SKM-1 treated with dmso at 0.1 percent for 144 hours (cell line): ENCODE measurements at regions not wholly inside any gene's neighbourhood (a gene's known extent, or its start where the extent isn't known, plus 50 kb on each side); places are given as distances from the start of the nearest gene placed in this dataset.
A peak's percentile ranks its signal among the peaks of the same experiment; 100 is the strongest.
"Not testable (repeated sequence)": the region's sequence is repeated elsewhere in the genome, so short reads cannot be mapped to it uniquely, and the experiment has no call there.

ENCODE experiments used
- DNase-seq: peaks from one replicate; lab custom pipeline; 2025; ENCODE audit not compliant: unreplicated experiment; lab: John Stamatoyannopoulos, UW

DNA sequence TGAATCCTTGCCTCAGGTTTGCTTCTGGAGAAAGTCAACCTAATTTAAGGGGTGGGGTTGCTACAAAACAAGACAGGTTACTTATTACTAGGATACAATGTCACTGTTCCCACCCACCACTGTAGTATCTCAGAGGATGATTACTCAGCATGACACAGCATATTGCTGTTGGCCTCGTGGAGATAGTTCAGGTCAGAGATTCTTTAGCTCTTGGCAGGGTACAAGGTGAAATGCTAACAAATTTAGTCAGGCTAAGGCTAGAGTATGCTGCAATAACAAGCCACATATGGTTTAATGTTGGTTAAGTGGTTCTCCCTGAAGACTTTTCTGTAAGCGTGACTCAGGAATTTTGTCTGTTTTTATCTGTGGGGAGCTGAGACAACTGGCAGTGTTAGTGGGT lies 161.8 kb downstream of the EDEM1 start:
- no peak for DNase-seq

GRCh38 chr3:5357089-5357488 lies 169.6 kb downstream of the EDEM1 start:
- DNase-seq: no peak

DNA sequence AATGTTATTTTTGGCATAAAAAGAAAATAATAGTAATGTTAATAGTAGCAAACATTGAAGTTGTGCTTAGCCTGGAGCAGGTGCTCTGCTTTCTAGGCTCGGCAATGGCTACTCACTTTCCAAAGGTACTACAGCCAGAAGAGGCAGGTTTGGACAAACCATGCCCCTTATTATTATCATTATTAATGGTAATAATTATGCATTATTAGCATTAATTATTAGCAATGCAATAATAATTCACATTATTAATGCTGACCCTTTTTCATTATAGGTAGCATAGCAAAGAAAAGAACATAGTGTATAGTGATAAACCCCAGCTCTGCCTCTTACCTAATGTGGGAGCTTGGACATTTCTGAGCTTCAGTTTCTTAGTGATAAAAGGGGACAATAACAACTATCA lies 171.4 kb downstream of the EDEM1 start:
- DNase-seq: no peak

- DNase-seq: no peak
These were observed 172.9 kb downstream of the EDEM1 start for GRCh38 chr3:5360453-5360852.

- DNase-seq: no peak
These were observed 179.2 kb downstream of the EDEM1 start for GRCh38 chr3:5366746-5367145.

DNA sequence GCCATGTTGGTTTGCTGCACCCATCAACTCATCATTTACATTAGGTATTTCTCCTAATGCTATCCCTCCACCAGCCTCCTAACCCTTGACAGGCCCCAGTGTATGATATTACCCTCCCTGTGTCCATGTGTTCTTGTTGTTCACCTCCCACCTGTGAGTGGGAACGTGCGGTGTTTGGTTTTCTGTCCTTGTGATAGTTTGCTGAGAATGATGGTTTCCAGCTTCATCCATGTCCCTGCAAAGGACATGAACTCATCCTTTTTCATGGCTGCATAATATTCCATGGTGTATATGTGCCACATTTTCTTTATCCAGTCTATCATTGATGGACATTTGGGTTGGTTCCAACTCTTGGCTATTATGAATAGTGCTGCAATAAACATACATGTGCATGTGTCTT lies 184.0 kb downstream of the EDEM1 start:
- not testable (repeated sequence) for DNase-seq

DNA sequence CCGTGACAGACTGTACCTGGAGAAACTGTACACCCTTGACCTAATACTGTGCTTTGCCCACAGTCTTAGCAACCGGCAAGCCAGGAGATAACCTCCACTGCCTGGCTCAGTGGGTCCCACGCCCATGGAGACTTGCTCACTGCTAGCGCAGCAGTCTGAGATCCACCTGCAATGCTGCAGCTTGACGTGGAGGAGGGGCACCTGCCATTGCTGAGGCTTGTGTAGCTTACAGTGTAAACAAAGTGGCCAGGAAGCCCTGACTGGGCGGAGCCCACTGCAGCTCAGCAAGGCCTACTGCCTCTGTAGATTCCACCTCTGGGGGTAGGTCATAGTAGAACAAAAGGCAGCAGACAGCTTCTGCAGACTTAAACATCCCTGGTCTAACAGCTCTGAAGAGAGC lies 189.3 kb downstream of the EDEM1 start:
- no peak for DNase-seq

DNA sequence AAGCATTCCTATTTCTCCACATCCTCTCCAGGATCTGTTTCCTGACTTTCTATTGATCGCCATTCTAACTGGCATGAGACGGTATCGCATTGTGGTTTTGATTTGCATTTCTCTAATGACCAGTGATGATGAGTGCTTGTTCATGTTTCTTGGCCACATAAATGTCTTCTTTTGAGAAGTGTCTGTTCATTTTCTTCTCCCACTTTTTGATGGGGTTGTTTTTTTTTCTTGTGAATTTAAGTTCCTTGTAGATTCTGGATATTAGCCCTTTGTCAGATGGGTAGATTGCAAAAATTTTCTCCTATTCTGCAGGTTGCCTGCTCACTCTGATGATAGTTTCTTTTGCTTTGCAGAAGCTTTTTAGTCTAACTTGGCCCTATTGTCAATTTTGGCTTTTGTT lies 191.8 kb downstream of the EDEM1 start:
- DNase-seq: not testable (repeated sequence)

- DNase-seq: not testable (repeated sequence)
These were observed 196.2 kb downstream of the EDEM1 start for GRCh38 chr3:5383486-5384263.

DNA sequence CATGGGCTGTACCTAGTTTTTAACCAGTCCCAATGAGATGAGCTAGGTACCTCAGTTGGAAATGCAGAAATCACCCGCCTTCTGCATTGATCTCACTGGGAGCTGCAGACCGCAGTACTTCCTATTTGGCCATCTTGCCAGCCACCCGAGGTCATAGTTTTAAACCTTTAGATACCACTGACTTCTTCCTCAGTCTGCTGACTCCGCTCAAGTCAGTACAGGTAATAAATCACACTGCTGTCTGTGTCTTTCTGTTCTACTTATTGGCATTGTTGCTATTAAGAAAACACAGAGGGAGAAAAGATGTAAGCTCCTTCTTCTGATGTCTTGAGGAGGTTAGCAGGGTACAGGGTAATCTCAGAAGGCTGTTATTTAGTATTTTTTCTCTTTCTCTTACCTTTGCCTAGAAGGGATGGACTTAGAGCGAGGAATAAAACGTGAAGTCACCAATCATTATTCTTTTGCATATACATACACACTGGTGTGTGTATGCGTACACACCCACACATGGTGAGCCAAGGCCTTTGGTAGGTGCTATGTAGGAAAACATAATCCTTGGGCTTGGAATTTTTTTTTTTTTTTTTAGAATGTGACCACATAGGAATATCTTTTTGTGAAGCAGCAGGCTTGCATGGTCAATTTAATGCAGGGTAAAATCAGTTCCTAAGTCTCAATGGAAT lies 197.2 kb downstream of the EDEM1 start:
- no peak for DNase-seq

DNA sequence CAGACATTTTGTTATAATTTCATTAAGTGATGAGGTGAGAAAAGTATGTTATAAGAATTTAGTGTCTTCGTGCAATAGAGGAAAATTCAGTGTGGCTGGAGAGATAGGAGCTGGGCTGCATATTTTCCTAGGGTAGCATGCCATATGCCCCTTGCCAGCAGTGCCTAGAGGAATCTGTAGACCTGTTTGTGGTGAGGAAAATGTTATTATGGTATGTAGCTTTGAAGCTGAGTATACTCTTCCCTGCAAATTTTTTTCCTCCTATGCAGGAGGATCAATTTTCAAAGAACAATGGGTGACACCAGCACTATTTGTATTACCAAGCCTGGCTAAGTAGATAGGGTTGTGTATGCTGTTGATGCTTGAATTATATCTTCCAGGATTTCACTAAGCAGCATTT lies 200.6 kb downstream of the EDEM1 start:
- no peak for DNase-seq

- no peak for DNase-seq
These were observed 201.6 kb downstream of the EDEM1 start for GRCh38 chr3:5389057-5389456.

DNA sequence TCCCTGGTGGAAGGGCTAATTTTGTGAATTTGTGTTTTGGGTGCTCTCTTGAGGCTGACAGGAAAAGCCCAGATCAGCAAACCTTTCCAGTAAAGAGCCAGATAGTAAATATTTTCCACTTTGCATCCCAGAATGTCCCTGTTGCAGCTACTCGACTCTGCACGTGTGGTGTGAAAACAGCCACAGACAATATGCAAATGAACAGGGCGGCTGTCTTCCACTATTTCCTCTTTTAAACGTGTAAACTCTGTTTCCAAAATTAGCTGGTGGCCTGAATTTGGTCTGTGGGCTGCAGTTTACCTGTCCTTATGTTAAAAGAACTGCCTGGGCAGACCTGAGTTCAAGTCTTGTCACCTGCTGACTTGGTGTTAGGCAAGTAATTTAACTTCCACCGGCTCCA lies 202.7 kb downstream of the EDEM1 start:
- DNase-seq: no peak

GRCh38 chr3:5390936-5391625 lies 203.6 kb downstream of the EDEM1 start:
- DNase-seq: no peak

- no peak for DNase-seq
These were observed 213.5 kb downstream of the EDEM1 start for GRCh38 chr3:5401002-5401401.

DNA sequence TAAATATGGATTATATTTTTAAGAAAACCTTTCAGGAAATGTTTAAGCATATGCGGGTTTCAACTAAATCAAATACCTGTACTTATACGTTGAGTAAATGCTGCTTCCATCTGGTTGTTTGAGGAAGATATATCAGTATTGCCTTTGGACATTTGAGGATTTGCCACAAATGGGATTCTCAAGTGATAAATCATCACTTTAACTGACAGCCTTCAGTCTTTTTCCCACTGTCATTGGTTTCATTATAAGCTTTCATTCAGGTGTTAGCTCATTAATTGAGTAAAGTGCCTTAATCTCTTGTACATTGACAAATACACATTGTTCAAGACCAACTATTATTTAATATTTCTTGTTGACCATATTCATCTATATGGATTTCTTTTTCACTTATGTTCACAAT lies 217.2 kb downstream of the EDEM1 start:
- DNase-seq: no peak

GRCh38 chr3:5411786-5412185 lies 224.3 kb downstream of the EDEM1 start:
- no peak for DNase-seq

- peak; percentile 56 for DNase-seq
These were observed 235.6 kb downstream of the EDEM1 start for GRCh38 chr3:5423076-5423475.

DNA sequence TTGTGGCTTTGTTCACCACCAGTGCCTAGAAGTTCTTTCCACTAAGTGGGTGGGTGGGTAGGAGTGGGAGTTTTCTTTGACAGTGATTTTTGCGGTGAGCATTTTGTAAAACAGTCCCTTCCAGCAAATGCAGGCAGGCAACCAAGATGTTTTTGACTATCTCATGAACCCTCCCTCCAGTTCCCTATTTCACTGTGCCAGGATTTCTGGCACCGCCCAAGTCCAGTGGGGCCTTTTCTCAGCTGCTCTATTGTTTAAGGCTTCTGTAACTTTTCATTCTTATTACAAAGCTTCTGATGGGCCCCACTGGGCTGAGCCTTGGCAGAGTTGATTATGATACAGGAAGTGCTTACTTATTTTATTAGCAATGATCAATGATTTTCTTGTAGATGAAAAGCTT lies 236.0 kb downstream of the EDEM1 start:
- peak; percentile 22 for DNase-seq

DNA sequence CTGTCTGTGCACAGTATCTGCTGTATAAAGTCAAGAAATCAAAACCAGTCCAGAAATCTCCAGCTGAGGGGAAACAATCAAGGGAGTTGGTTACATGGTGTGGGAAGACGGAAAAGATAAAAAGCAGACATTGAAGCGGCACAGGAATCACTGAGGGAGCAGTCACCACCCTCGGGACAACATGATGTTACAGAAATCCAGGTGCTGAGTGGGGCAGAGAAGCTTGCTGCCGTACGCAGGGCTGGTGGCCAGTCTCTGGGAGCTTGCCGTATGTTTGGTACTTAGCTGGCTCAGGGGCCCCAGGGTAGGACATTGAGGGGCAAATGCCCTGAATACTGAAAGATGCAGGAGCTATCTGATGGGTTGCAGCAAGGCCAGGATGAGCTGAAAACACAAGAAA lies 237.9 kb downstream of the EDEM1 start:
- no peak for DNase-seq

DNA sequence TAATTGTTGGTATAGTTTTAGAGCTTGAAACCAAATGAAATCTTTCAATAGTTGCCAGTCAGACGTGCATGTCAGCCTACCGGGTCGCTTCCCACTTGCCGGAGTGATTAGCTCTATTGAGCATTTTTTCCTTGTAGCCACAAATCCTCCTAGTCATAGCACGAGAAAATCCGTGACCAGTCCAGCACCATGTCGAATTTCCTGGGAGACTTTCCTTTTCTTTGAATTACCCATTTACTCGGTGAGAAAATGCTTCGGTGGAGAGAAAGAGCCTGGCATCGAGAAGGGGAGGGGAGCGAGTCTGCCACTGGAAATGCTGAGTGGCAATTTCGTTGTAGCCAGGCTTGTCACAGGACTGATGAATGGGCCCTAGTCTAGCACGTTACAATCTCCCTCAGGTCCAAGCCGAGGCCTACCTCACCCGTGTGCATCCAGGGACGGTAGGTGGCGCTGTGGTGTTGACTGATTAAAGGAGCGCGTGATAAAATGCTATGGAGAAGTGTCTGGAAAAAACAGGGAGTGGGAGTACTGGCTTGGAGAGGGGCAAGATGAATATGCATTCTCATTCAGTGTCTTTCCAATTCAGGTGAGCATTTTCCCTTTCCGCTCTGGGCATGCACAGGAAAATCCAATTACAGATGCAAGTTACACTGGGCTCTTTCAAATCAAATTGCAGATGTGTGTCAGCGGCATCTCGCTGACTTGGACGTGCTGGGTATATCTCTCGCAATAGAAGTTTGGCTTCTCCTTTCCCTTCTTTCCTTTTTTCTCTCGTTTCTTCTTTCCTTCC lies 238.8 kb downstream of the EDEM1 start:
- DNase-seq: peak; percentile 70
